Mammary epithelial cell (primary cell): ENCODE measurements at regions not wholly inside any gene's neighbourhood (a gene's known extent, or its start where the extent isn't known, plus 50 kb on each side); places are given as distances from the start of the nearest gene placed in this dataset.

Source experiments
- EZH2 ChIP-seq: IDR thresholded peaks from 2 replicates; pipeline ENCODE4 v1.6.1; 2012; ENCODE audit warnings: low read length, inconsistent platforms, borderline replicate concordance
- TF ChIP-seq, protein P1 (sequence below), 2 donors: IDR thresholded peaks in 1 of 2; conservative IDR thresholded peaks in 1 of 2; 2 replicates each; pipeline ENCODE4 v1.5.1; 2011 to 2012; ENCODE audit warnings: inconsistent platforms in 2 of 2, low read length in 2 of 2, mild to moderate bottlenecking in 2 of 2, control low read depth in 1 of 2, low read depth in 1 of 2; ENCODE audit not compliant: insufficient read depth in 1 of 2; ENCODE audit errors: extremely low read depth in 1 of 2

- no peak for TF ChIP-seq EZH2
- TF ChIP-seq, protein P1, sequence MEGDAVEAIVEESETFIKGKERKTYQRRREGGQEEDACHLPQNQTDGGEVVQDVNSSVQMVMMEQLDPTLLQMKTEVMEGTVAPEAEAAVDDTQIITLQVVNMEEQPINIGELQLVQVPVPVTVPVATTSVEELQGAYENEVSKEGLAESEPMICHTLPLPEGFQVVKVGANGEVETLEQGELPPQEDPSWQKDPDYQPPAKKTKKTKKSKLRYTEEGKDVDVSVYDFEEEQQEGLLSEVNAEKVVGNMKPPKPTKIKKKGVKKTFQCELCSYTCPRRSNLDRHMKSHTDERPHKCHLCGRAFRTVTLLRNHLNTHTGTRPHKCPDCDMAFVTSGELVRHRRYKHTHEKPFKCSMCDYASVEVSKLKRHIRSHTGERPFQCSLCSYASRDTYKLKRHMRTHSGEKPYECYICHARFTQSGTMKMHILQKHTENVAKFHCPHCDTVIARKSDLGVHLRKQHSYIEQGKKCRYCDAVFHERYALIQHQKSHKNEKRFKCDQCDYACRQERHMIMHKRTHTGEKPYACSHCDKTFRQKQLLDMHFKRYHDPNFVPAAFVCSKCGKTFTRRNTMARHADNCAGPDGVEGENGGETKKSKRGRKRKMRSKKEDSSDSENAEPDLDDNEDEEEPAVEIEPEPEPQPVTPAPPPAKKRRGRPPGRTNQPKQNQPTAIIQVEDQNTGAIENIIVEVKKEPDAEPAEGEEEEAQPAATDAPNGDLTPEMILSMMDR (conservative IDR thresholded peaks at IDR 0.05 in 1 of 2, IDR thresholded peaks at IDR 0.05 in 1 of 2; ENCODE audit: extremely low read depth in 1 of 2, insufficient read depth in 1 of 2, low read depth in 1 of 2, low read length in 2 of 2): no peak
Measured at GRCh38 chr13:19072543-19072942, 109.1 kb downstream of the TUBA3C start.
